GM23248 (cell line): ENCODE measurements at regions not wholly inside any gene's neighbourhood (a gene's known extent, or its start where the extent isn't known, plus 50 kb on each side); places are given as distances from the start of the nearest gene placed in this dataset.

ENCODE experiments used
- EZH2 ChIP-seq: fragments of 200-600 bp; sonication (generic); IDR thresholded peaks from 2 replicates; pipeline ENCODE4 v1.6.1; 2018; ENCODE audit warnings: antibody characterized with exemption, mild to moderate bottlenecking; ENCODE audit not compliant: insufficient read depth, poor library complexity, severe bottlenecking
- EZH2phosphoT487 ChIP-seq: fragments of 200-600 bp; sonication (generic); IDR thresholded peaks from 2 replicates; pipeline ENCODE4 v1.6.1; 2018; ENCODE audit warnings: antibody characterized with exemption, moderate library complexity, mild to moderate bottlenecking, low read depth; ENCODE audit not compliant: insufficient read depth

- TF ChIP-seq EZH2, result no peak
- TF ChIP-seq EZH2phosphoT487, result no peak
These were observed 65.6 kb downstream of the UFM1 start for GRCh38 chr13:38415233-38415632.
